Fibroblast of the aortic adventitia (primary cell): ENCODE measurements at regions not wholly inside any gene's neighbourhood (a gene's known extent, or its start where the extent isn't known, plus 50 kb on each side); places are given as distances from the start of the nearest gene placed in this dataset.

Experiments
- DNase-seq: peaks from one replicate; pipeline ENCODE4 v3.0.0-alpha.2; 2010; ENCODE audit warnings: low read depth
- H3K4me3 ChIP-seq: 2 replicates; pipeline ENCODE4 v1.5.1; 2011; ENCODE audit warnings: low read depth, mild to moderate bottlenecking, control low read depth, low read length, moderate library complexity
- CTCF ChIP-seq: IDR thresholded peaks from 2 replicates; pipeline ENCODE4 v1.5.1; 2011; ENCODE audit warnings: mild to moderate bottlenecking, low read length, control low read depth, inconsistent platforms; ENCODE audit not compliant: insufficient read depth

GRCh38 chr10:120278069-120278468 lies 179.0 kb upstream of the PLPP4 start:
- DNase-seq: no peak
- no peak for TF ChIP-seq CTCF
- no peak overlapping the region for H3K4me3 ChIP-seq

DNA sequence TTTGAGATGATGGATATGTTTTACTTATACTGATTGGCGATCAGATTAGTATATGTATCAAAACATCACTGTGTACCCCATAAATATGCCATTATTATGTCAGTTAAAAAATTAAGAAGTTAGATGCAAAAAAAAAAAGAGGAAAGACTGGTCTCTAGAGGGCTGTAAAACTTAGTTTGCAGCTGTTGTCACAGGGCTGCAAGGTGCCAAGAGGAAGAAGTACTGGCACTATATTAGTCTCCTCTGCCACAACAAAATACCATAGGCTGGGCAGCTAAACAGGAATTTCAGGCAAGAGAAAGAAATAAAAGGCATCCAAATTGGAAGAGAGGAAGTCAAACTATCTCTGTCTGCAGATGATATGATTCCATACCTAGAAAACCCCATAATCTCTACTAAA lies 177.8 kb upstream of the PLPP4 start:
- H3K4me3 ChIP-seq: no peak overlapping the region
- DNase-seq: no peak
- TF ChIP-seq CTCF: no peak

DNA sequence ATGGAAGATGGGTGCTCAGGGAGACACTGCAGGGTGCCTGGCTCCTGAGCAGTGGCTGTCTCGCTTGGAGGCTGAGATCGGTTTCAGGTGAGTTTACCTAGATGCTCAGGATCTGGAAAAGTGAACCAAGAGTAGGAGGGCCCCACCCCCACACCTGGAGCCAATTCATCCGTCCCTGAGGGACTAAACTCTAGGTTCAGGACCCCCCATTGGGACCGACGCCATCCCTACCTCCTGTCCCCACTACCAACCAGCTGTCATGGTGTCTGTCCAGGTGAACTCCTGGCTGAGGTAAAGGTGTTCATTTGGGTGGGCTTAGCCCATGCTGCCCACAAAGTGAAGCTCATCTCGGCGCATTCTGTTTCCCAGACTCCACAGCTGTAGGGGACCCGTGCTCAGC lies 174.6 kb upstream of the PLPP4 start:
- no peak overlapping the region for H3K4me3 ChIP-seq
- no peak for DNase-seq
- TF ChIP-seq CTCF: no peak

DNA sequence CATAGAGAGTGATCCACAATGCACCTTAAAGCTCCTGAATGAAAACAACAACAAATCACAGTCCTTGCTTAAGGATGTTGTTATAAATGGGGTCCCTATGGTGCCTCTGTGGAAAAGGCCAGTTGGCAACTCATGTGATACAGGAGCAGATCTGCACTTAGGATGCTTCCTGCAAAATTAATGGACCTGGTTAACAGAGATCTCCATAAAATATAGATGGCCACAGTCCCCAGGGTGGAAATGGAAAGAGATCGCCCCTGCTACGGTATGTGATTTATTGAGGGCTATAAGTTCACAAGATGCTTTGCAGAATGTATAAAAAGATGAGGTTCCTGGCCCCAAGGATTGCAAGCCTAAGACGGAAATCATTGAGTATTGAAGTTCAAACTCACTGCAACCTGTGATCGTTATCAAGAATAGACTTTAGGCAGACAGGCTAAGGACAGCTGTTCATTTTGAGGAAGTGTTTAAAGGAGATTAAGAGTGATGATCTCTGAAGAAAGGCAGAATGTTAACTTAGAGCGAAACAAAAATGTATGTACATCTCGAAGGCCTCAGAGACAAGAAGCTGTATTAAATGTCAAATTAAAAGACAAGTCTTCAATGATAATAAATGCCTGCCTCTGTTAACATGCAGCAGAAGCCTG lies 174.1 kb upstream of the PLPP4 start:
- no peak for DNase-seq
- TF ChIP-seq CTCF: no peak
- H3K4me3 ChIP-seq: no peak overlapping the region

DNA sequence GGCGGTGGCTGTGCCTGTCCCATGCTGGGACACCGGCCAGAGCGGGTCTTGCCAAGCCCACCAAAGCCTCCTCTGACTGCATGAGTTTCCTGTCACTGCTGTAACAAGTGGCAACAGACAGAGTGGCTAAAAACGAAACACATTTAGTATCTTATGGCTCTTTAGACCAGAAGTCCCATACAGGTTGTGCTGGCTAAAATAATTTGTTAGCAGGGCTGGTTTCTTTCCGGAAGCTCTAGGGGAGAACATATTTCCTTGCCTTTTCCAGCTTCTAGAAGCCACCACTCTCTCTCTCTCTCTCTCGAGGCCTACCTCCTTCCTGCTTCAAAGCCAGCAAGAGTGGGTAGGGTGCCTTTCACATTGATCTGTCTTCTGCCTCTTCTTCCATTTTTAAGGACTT lies 171.6 kb upstream of the PLPP4 start:
- H3K4me3 ChIP-seq: no peak overlapping the region
- TF ChIP-seq CTCF: no peak
- no peak for DNase-seq

DNA sequence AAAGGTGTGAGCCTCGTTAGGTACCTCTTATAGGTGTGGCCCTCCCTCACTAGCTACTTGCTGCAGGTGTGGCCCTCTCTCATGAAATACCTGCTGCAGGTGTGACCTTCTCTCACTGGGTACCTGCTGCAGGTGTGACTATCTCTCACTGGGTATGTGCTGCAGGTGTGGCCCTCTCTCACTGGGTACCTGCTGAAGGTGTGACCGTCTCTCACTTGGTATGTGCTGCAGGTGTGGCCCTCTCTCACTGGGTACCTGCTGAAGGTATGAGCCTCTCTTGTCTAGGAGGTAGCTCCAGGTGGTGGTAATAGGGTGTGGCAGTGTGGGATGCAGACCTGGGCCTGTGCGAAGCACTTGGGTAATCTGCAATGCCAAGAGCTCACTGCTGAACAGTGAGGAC lies 170.7 kb upstream of the PLPP4 start:
- DNase-seq: no peak
- TF ChIP-seq CTCF: no peak

GRCh38 chr10:120300513-120300912 lies 156.5 kb upstream of the PLPP4 start:
- no peak for TF ChIP-seq CTCF
- DNase-seq: no peak
- H3K4me3 ChIP-seq: no peak overlapping the region

More for the DNA sequence above, 170.7 kb upstream of the PLPP4 start:
- H3K4me3 ChIP-seq: no peak overlapping the region
